Lower leg skin (tissue), 4 donors: ENCODE measurements at regions not wholly inside any gene's neighbourhood (a gene's known extent, or its start where the extent isn't known, plus 50 kb on each side); places are given as distances from the start of the nearest gene placed in this dataset.

ENCODE experiments used
- DNase-seq, 2 donors: peaks; one replicate each; pipeline ENCODE4 v3.0.0-alpha.2; 2019; ENCODE audit warnings: low spot score in 2 of 2
- H3K4me3 ChIP-seq: fragments of 200-600 bp; sonication (generic); 2 replicates; pipeline ENCODE4 v1.5.1; 2017; ENCODE audit warnings: mild to moderate bottlenecking, low read depth; ENCODE audit not compliant: poor library complexity, severe bottlenecking
- CTCF ChIP-seq, 3 donors: fragments of 450-650 bp; IDR thresholded peaks; one replicate each; pipeline ENCODE4 v1.5.1; 2016; ENCODE audit warnings: antibody characterized with exemption in 3 of 3, mild to moderate bottlenecking in 3 of 3, moderate library complexity in 2 of 3
- POLR2A ChIP-seq, 2 donors: fragments of 450-650 bp; IDR thresholded peaks; one replicate each; pipeline ENCODE4 v1.6.1; 2016 to 2017; ENCODE audit warnings: antibody characterized with exemption in 2 of 2, mild to moderate bottlenecking in 1 of 2, moderate library complexity in 1 of 2
- WGBS, 2 donors: methylation state at CpG; one replicate each; pipeline ENCODE4 v1.1.5; 2018; 5-methylcytosine and 5-hydroxymethylcytosine counted together
- intact Hi-C: fragments of 100-400 bp; cut with DNase I; formaldehyde crosslinking; loops from one replicate; pipeline ENCODE4 v1.15.0; 2023; ENCODE audit warnings: low total_unique reads

- no peak for TF ChIP-seq POLR2A (IDR thresholded peaks at IDR 0.05)
- DNase-seq = no peak
- WGBS, 2 donors = 88 to 92% methylated on average over 6 of the region's 6 CpGs
- intact Hi-C loops = no loop called here
- no peak overlapping the region for H3K4me3 ChIP-seq
Measured at GRCh38 chr11:115576606-115577380, 72.6 kb upstream of the CADM1 start.

- 89 to 90% methylated on average over 5 of the region's 5 CpGs for WGBS, 2 donors
- intact Hi-C loops = no loop called here
- H3K4me3 ChIP-seq = no peak overlapping the region
- DNase-seq = no peak
- TF ChIP-seq POLR2A (IDR thresholded peaks at IDR 0.05) = no peak
- TF ChIP-seq CTCF (IDR thresholded peaks at IDR 0.05) = no peak
Measured at GRCh38 chr11:115572551-115572950, 68.3 kb upstream of the CADM1 start.

GRCh38 chr11:115566180-115566764, 62.1 kb upstream of the CADM1 start:
- intact Hi-C loops = no loop called here

GRCh38 chr11:115564851-115565250, 60.6 kb upstream of the CADM1 start:
- peak in 1 of 2 donors; percentile 39 for DNase-seq
- no peak overlapping the region for H3K4me3 ChIP-seq
- 78 to 86% methylated on average over 8 of the region's 8 CpGs for WGBS, 2 donors
- TF ChIP-seq CTCF (IDR thresholded peaks at IDR 0.05) = no peak
- no peak for TF ChIP-seq POLR2A (IDR thresholded peaks at IDR 0.05)
- intact Hi-C loops = loop anchor here (5.0 kb wide), 1 partner anchor 1928 kb away; no protein-coding TSS in a partner anchor

More at GRCh38 chr11:115566180-115566764, 62.1 kb upstream of the CADM1 start:
- WGBS, 2 donors = 65 to 74% methylated on average over 9 of the region's 9 CpGs
- TF ChIP-seq POLR2A (IDR thresholded peaks at IDR 0.05) (no peak), CTCF (IDR thresholded peaks at IDR 0.05) (no peak)
- peak in 1 of 2 donors; percentile 53 for DNase-seq
- H3K4me3 ChIP-seq = no peak overlapping the region

- intact Hi-C loops = loop anchor here (5.0 kb wide), 1 partner anchor 1924 kb away; no protein-coding TSS in a partner anchor
- H3K4me3 ChIP-seq = no peak overlapping the region
- TF ChIP-seq CTCF (IDR thresholded peaks at IDR 0.05) = no peak
- TF ChIP-seq POLR2A (IDR thresholded peaks at IDR 0.05) = no peak
- 63 to 67% methylated on average over 2 of the region's 2 CpGs for whole genome bisulfite sequencing, 2 donors
- no peak for DNase-seq
Measured at GRCh38 chr11:115561116-115561515, 56.9 kb upstream of the CADM1 start.

GRCh38 chr11:115558635-115559034, 54.4 kb upstream of the CADM1 start:
- H3K4me3 ChIP-seq = no peak overlapping the region
- TF ChIP-seq POLR2A (IDR thresholded peaks at IDR 0.05) (no peak), CTCF (IDR thresholded peaks at IDR 0.05) (no peak)
- WGBS, 2 donors = 83 to 94% methylated on average over 1 of the region's 1 CpG
- intact Hi-C loops = no loop called here
- DNase-seq = no peak
